Stimulated activated CD4-positive, alpha-beta T cell treated with anti-CD3 and anti-CD28 coated beads, Interleukin-1b, Interleukin-23, amount 100 ng/mL, for 24 hours (primary cell): ENCODE measurements at regions not wholly inside any gene's neighbourhood (a gene's known extent, or its start where the extent isn't known, plus 50 kb on each side); places are given as distances from the start of the nearest gene placed in this dataset.
A peak's percentile ranks its signal among the peaks of the same experiment; 100 is the strongest.
"Not testable (repeated sequence)": the region's sequence is repeated elsewhere in the genome, so short reads cannot be mapped to it uniquely, and the experiment has no call there.

Source experiments
- DNase-seq, 4 experiments: peaks; one replicate each; pipeline ENCODE4 v3.0.0-alpha.2; 2020; ENCODE audit warnings: low read depth in 4 of 4, low spot score in 1 of 4

DNA sequence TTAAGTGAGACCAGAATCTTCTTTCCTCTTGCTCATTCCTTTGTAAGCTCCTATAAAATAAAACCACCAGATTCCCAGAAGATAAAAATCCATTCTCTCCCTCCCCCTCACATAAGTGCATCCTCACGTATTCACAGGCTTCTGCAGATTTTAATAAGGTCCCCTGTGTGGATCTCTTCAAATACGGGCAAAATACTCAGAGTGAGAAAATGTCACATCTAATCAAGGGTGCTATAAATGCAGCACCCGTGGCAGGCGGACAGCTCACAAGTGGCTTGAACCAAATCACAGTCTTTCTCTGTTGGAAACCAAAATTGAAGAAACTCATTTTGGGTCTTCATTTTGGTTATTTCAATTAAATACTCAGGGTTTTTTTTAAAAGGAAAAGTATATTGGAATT is 212.9 kb upstream of the CMC1 start:
- DNase-seq = no peak

- DNase-seq = no peak
Observed at GRCh38 chr3:28033059-28033784, 208.2 kb upstream of the CMC1 start.

- DNase-seq = no peak
Observed at GRCh38 chr3:28036599-28037575, 204.5 kb upstream of the CMC1 start.

DNA sequence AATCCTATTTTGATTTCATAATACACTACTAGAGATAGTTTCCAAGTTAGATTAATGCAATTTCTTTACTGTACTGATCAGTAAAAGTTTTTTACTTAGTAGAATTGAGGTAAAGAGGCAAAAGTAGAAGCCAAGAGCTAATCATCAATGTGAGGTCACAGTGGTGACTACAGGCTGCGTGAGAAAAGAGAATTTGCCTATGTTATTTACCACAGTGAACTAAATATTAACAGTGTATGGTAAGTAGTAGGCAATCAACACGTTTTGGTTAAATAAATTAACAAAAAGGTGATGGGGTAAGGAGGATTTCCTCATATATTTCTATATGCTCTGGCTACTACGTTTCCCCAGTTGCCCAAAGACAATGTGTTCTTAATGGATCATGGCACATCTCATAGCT is 202.2 kb upstream of the CMC1 start:
- DNase-seq = no peak

DNA sequence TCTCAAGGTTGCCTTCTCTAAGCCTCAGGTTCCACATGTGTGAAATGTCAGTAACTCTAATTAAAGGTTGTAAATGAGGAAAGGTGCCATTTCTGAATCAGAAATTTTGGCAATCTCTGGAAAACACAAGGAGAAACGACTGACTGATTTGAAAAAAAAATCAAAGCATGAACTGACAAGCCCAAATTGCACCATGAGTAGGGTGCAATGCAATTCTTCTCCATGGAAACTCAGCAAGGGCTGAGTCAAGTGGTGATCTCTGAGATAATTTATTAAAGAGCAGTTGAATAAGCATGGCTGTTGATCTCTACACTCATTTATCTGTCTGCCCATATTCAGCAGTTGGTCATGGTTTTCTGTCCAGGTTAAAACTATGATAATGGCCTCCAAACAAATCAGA is 201.6 kb upstream of the CMC1 start:
- DNase-seq = no peak

- DNase-seq = no peak
Observed at GRCh38 chr3:28042095-28042635, 199.3 kb upstream of the CMC1 start.

DNA sequence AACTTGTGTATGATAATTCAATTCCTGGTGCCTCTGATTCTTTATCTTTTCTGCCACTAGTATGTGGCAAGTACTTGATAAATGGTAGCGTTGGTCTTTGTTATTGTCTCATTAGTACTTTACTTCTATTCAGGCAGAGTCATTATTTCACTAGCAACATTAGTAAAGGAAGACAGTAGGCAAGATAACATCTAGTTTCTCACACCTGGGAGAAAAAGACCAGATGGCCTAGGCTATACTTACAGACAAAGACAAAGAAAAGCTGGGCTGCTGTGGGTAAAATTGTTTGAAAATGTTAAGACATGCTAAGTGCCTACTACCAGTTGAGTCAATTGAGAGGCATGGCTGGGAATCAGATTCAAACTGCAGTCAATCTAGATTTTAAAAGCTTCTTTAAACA is 198.7 kb upstream of the CMC1 start:
- no peak for DNase-seq

DNA sequence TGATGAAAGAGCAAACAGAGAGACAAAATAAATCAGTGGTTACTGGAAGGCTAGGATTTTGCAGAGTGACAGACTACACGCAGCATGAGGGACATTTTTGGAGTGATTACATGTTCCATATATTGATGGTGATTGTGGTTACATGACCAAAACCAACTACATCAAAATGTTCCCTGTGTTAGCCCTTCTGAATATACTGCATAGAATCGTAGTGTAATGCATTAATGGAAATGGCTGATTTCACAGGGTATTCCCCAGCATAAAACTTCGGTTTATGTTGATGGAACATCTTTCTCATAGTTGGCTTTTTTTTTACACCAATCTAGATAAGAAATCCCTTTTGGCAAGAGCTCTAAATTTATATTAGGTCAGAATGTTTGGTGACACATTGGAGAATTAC is 191.3 kb upstream of the CMC1 start:
- DNase-seq = no peak

DNA sequence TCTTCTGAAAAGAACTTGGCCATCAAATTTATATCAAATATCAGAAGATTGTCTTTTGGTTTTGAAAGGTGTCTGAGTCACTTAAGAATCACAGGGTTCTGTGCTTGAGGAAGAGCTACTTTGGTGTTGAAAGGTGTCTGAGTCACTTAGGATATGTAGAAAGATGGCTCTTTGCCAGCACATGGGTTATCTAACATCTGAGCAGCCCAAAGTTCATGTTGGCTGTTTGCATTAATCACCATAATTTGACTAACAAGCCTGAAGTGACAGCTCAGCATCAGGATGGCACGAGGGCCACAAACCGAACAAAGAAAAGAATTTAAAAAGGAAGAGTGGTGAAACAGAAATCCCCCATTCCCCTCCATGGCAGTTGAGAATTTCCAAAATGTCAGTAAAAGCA is 190.5 kb upstream of the CMC1 start:
- peak in 3 of 4 experiments; percentile 5 to 26 (median 17) for DNase-seq

GRCh38 chr3:28053759-28054158 is 187.7 kb upstream of the CMC1 start:
- peak in 2 of 4 experiments; percentile 7 to 14 for DNase-seq

- DNase-seq = no peak
Observed at GRCh38 chr3:28056806-28057205, 184.6 kb upstream of the CMC1 start.

GRCh38 chr3:28057539-28057938 is 183.9 kb upstream of the CMC1 start:
- no peak for DNase-seq

DNA sequence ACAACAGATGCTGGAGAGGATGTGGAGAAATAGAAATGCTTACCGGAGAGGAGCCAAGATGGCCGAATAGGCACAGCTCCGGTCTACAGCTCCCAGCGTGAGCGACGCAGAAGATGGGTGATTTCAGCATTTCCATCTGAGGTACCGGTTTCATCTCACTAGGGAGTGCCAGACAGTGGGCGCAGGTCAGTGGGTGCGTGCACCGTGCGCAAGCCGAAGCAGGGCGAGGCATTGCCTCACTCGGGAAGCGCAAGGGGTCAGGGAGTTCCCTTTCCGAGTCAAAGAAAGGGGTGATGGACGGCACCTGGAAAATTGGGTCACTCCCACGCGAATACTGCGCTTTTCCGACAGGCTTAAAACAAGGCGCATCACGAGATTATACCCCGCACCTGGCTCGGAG is 182.2 kb upstream of the CMC1 start:
- DNase-seq = not testable (repeated sequence)

GRCh38 chr3:28066020-28066419 is 175.4 kb upstream of the CMC1 start:
- DNase-seq = no peak

DNA sequence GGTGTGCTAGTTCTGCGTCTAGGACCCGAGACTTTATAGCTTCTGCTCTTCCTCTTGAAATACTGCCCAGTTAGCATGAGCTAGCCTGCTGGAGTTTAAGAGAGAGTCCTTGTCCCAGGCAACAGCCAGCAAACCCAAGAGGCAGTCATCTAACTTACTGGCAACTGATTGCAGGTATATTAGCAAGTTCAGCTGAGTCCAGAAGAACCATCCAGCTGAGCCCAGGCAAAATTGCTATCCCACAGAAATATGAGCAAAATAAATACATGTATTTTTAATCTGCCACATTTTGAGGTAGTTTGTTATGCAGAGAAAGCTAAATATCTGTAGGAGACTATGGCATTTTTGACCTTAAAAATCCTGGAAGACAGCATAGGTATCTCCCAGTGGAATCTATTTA is 174.4 kb upstream of the CMC1 start:
- DNase-seq = no peak

DNA sequence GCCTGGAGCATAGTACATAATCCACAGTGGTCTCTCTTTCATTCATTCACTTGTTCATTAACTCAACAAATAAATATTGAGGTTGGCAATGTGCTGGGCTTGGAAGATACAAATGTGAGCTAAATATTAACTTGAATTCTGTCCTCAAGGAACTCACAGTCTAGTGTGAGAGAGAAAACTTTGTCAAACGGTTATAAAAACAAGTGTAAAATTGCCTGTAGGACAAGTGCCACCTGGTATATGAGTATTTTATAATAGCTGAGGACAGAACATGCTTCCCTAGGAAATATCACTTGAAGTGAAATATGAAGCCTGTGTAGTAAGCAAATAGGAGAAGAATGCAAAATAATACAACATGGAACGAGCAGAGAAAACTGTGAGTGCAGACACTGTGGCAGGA is 173.1 kb upstream of the CMC1 start:
- no peak for DNase-seq

DNA sequence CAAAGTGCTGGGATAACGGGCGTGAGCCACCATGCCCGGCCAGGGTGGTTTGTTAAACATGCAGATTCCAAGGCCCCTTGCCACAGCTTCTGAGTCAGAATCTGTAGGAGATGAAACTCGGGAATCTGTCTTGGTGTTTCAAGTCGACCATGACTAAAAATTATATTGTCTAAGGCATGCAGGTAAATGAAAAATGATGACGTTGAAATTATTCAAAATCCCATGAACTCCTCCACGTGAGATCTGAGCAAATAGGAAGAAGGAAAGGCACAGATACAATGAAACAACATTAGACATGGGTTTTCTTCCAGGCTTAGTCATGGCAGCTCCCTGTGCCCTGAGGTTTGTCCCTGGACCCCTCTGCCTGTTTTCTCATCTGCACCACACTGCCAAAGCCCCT is 172.0 kb upstream of the CMC1 start:
- no peak for DNase-seq

- DNase-seq = no peak
Observed at GRCh38 chr3:28076246-28076645, 165.2 kb upstream of the CMC1 start.

GRCh38 chr3:28077572-28077971 is 163.8 kb upstream of the CMC1 start:
- DNase-seq = no peak

- no peak for DNase-seq
Observed at GRCh38 chr3:28078536-28078935, 162.9 kb upstream of the CMC1 start.

GRCh38 chr3:28080716-28081115 is 160.7 kb upstream of the CMC1 start:
- DNase-seq = no peak

DNA sequence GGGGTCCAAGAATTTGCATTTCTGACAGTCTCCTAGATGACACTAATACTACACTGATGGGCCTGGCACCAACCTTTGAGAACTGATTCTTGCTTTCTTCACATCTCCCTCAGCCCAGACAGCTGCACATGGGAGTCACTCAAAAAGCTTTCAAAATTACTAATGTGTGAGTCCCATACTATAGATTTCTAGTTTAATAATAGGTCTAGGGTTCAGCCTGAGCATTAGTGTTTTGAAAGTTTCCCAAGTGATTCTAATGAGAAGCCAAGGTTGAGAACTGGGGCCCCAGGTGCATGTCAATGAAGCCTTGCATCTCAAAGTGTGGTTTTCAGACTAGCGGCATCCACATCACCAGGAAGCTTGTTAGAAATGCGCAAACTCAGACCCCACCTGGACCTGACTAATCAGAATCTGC is 159.9 kb upstream of the CMC1 start:
- no peak for DNase-seq
